DOHH2 (cell line): ENCODE measurements at regions not wholly inside any gene's neighbourhood (a gene's known extent, or its start where the extent isn't known, plus 50 kb on each side); places are given as distances from the start of the nearest gene placed in this dataset.

Source experiments
- EZH2phosphoT487 ChIP-seq: fragments of 200-600 bp; sonication (generic); IDR thresholded peaks from 2 replicates; pipeline ENCODE4 v1.6.1; 2017; ENCODE audit warnings: borderline replicate concordance, mild to moderate bottlenecking, antibody characterized with exemption, low read length, moderate library complexity, mixed read lengths
- TF ChIP-seq, protein P1 (sequence below): fragments of 200-600 bp; sonication (generic); IDR thresholded peaks from one replicate; pipeline ENCODE4 v1.5.1; 2014; ENCODE audit warnings: antibody characterized with exemption, mild to moderate bottlenecking, low read depth, low read length; ENCODE audit not compliant: poor library complexity, severe bottlenecking

DNA sequence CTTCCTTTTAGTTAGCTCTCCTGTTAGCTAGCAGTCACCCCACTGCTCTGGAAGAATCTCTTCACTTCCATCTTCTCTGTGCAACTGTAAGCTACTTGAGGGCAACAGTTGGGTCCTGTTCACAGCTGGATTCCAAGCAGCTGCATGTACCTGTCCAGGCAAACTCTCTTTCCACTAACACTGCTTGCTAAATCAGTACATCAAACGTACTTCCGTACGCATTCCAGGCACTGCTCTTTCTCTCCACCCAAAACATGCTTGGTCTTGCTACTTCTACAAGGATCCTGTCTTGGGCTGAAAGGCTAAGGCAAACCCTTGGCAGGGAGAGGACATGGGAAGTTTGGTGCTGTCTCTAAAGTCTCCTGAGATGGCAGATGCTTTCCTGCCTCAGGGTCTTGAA is 139.2 kb upstream of the CACNA1E start:
- TF ChIP-seq, protein P1, sequence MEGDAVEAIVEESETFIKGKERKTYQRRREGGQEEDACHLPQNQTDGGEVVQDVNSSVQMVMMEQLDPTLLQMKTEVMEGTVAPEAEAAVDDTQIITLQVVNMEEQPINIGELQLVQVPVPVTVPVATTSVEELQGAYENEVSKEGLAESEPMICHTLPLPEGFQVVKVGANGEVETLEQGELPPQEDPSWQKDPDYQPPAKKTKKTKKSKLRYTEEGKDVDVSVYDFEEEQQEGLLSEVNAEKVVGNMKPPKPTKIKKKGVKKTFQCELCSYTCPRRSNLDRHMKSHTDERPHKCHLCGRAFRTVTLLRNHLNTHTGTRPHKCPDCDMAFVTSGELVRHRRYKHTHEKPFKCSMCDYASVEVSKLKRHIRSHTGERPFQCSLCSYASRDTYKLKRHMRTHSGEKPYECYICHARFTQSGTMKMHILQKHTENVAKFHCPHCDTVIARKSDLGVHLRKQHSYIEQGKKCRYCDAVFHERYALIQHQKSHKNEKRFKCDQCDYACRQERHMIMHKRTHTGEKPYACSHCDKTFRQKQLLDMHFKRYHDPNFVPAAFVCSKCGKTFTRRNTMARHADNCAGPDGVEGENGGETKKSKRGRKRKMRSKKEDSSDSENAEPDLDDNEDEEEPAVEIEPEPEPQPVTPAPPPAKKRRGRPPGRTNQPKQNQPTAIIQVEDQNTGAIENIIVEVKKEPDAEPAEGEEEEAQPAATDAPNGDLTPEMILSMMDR: no peak
- TF ChIP-seq EZH2phosphoT487: no peak
